Cardiac muscle cell (in vitro differentiated cells and primary cell): ENCODE measurements at regions not wholly inside any gene's neighbourhood (a gene's known extent, or its start where the extent isn't known, plus 50 kb on each side); places are given as distances from the start of the nearest gene placed in this dataset.

Experiments
- DNase-seq, 2 donors: peaks; one replicate each; pipeline versions ENCODE4 v3.0.0 to v3.0.0-alpha.2; 2010 to 2017; ENCODE audit warnings: low read depth in 1 of 2, low spot score in 1 of 2
- H3K27ac ChIP-seq: fragments of 200-600 bp; sonication (generic); 2 replicates; pipeline ENCODE4 v1.5.1; 2016
- H3K27me3 ChIP-seq: fragments of 200-600 bp; sonication (generic); 2 replicates; pipeline ENCODE4 v1.6.0; 2016; ENCODE audit warnings: control low read depth
- H3K36me3 ChIP-seq: fragments of 200-600 bp; sonication (generic); 2 replicates; pipeline ENCODE4 v1.5.1; 2016; ENCODE audit warnings: control low read depth
- H3K4me1 ChIP-seq: fragments of 200-600 bp; sonication (generic); 2 replicates; pipeline ENCODE4 v1.8.1; 2017; ENCODE audit warnings: low read depth, mild to moderate bottlenecking, mixed run types
- H3K4me3 ChIP-seq: fragments of 200-600 bp; sonication (generic); 2 replicates; pipeline ENCODE4 v1.5.1; 2016; ENCODE audit warnings: mild to moderate bottlenecking
- H3K9me3 ChIP-seq: fragments of 200-600 bp; sonication (generic); 2 replicates; pipeline ENCODE4 v1.5.1; 2017; ENCODE audit warnings: low read depth, mild to moderate bottlenecking, control low read depth
- TF ChIP-seq, protein P1 (sequence below): IDR thresholded peaks from 2 replicates; pipeline ENCODE4 v1.5.1; 2012; ENCODE audit warnings: low read depth, mild to moderate bottlenecking, low read length

- Histone ChIP-seq H3K27me3 (no peaks in the 10 kb centered on the region), H3K4me1 (peaks cover 3% of the 10 kb centered on the region), H3K4me3 (no peak overlapping the region), H3K27ac (no peak overlapping the region), H3K9me3 (no peaks in the 10 kb centered on the region), H3K36me3 (no peaks in the 10 kb centered on the region)
- no peak for DNase-seq
- TF ChIP-seq, protein P1, sequence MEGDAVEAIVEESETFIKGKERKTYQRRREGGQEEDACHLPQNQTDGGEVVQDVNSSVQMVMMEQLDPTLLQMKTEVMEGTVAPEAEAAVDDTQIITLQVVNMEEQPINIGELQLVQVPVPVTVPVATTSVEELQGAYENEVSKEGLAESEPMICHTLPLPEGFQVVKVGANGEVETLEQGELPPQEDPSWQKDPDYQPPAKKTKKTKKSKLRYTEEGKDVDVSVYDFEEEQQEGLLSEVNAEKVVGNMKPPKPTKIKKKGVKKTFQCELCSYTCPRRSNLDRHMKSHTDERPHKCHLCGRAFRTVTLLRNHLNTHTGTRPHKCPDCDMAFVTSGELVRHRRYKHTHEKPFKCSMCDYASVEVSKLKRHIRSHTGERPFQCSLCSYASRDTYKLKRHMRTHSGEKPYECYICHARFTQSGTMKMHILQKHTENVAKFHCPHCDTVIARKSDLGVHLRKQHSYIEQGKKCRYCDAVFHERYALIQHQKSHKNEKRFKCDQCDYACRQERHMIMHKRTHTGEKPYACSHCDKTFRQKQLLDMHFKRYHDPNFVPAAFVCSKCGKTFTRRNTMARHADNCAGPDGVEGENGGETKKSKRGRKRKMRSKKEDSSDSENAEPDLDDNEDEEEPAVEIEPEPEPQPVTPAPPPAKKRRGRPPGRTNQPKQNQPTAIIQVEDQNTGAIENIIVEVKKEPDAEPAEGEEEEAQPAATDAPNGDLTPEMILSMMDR = no peak
Observed at GRCh38 chr6:145336119-145336518, 399.2 kb downstream of the EPM2A start.

GRCh38 chr6:145339089-145339488 lies 396.2 kb downstream of the EPM2A start:
- Histone ChIP-seq H3K36me3 (no peaks in the 10 kb centered on the region), H3K27me3 (no peaks in the 10 kb centered on the region), H3K27ac (no peak overlapping the region), H3K4me3 (no peak overlapping the region), H3K9me3 (no peaks in the 10 kb centered on the region), H3K4me1 (no peaks in the 10 kb centered on the region)
- no peak for DNase-seq
- TF ChIP-seq, protein P1 = no peak

DNA sequence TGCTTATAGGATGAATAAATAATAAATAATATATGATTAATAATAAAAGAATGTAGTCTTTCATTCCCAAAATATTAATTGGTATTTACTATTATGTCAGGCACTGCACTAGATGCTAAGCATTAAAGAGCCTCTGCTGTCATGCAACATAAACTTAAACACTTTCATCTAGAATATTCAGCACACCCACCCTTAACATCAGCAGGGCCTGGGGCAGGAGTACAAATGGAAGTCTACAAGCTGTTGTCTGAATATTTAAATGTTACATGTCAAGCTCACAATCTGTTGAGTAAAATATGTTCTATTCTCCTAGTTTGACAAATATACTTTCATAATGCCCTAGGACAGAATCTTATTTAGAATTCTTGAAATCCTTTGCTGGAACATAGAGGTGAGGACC lies 395.1 kb downstream of the EPM2A start:
- DNase-seq = no peak

DNA sequence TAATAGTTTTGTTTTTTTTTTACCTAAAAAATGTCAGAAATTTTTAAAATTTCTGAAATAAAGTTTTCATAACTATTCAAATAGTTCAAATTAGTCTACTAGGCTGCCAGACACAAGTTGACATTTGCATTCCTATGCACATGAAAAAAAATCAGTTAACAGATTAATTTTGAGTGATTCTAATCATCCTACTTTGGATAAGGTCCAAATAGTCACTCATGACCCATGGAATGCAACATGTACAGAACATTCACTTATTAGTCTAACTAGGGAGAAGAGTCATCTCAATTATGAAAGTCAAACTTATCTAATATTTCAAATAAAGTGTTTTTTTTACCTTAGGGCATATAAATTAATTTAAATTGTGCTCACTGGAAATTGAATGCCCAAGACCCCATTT lies 390.2 kb downstream of the EPM2A start:
- no peak for DNase-seq
- H3K27ac ChIP-seq = no peak overlapping the region
- peaks cover 17% of the 10 kb centered on the region for H3K4me1 ChIP-seq
- H3K9me3 ChIP-seq = no peaks in the 10 kb centered on the region
- no peak overlapping the region for H3K4me3 ChIP-seq
- H3K36me3 ChIP-seq = no peaks in the 10 kb centered on the region
- TF ChIP-seq, protein P1 = no peak
- no peaks in the 10 kb centered on the region for H3K27me3 ChIP-seq

More for the DNA sequence above, 395.1 kb downstream of the EPM2A start:
- Histone ChIP-seq H3K27ac (no peak overlapping the region), H3K27me3 (no peaks in the 10 kb centered on the region), H3K4me1 (no peaks in the 10 kb centered on the region), H3K9me3 (no peaks in the 10 kb centered on the region), H3K4me3 (no peak overlapping the region), H3K36me3 (no peaks in the 10 kb centered on the region)
- TF ChIP-seq, protein P1 = no peak

- TF ChIP-seq, protein P1 = no peak
- Histone ChIP-seq H3K4me3 (no peak overlapping the region), H3K36me3 (no peaks in the 10 kb centered on the region), H3K27ac (no peak overlapping the region), H3K27me3 (no peaks in the 10 kb centered on the region), H3K4me1 (peaks cover 25% of the 10 kb centered on the region), H3K9me3 (no peaks in the 10 kb centered on the region)
- DNase-seq = no peak
Observed at GRCh38 chr6:145347216-145347615, 388.1 kb downstream of the EPM2A start.
